Caco-2 (cell line): ENCODE measurements at regions not wholly inside any gene's neighbourhood (a gene's known extent, or its start where the extent isn't known, plus 50 kb on each side); places are given as distances from the start of the nearest gene placed in this dataset.
A peak's percentile ranks its signal among the peaks of the same experiment; 100 is the strongest.

Experiments
- BruUV-seq: library from RNA; stranded (reverse); fragments of 400-500 nt; replicated peaks from 2 replicates; lab custom pipeline; 2021; lab: Mats Ljungman, UMichigan
- CTCF ChIA-PET: fragments of 300-600 bp; sonication (Branson Sonifier 250); formaldehyde crosslinking; loops from one replicate; lab custom pipeline; 2022; ENCODE audit warnings: antibody characterized with exemption; lab: Charles Lee
- POLR2A ChIA-PET: fragments of 300-600 bp; sonication (Branson Sonifier 250); formaldehyde crosslinking; loops from one replicate; lab custom pipeline; 2022; ENCODE audit warnings: antibody characterized with exemption; lab: Charles Lee
- DNase-seq, 2 experiments: peaks; one replicate each; pipeline versions ENCODE4 v3.0.0 to v3.0.0-alpha.2; 2020 to 2022
- H3K27me3 ChIP-seq: replicated peaks from 2 replicates; pipeline ENCODE4 v1.6.0; 2011; ENCODE audit warnings: low read length; ENCODE audit not compliant: control insufficient read depth, insufficient read depth
- H3K36me3 ChIP-seq: 2 replicates; pipeline ENCODE4 v1.5.1; 2011; ENCODE audit warnings: low read length; ENCODE audit not compliant: control insufficient read depth, insufficient read depth
- H3K4me1 ChIP-seq: fragments of 250-450 bp; sonication (Bioruptor Pico); 2 replicates; pipeline ENCODE4 v1.5.1; 2020; ENCODE audit warnings: mild to moderate bottlenecking
- H3K4me3 ChIP-seq: 2 replicates; pipeline ENCODE4 v1.5.1; 2011; ENCODE audit warnings: low read depth, mild to moderate bottlenecking, control low read depth, low read length
- H3K9me3 ChIP-seq: fragments of 250-450 bp; sonication (Bioruptor Pico); 2 replicates; pipeline ENCODE4 v1.5.1; 2020; ENCODE audit warnings: mild to moderate bottlenecking, moderate library complexity
- H3K27ac Mint-ChIP-seq: one replicate; pipeline ENCODE4 v1.8.0; 2022; ENCODE audit warnings: mixed read lengths; ENCODE audit not compliant: unreplicated experiment
- H3K27me3 Mint-ChIP-seq: one replicate; pipeline ENCODE4 v1.8.0; 2022; ENCODE audit warnings: mixed read lengths; ENCODE audit not compliant: insufficient read depth, unreplicated experiment
- H3K36me3 Mint-ChIP-seq: one replicate; pipeline ENCODE4 v1.8.0; 2022; ENCODE audit warnings: mild to moderate bottlenecking, mixed read lengths; ENCODE audit not compliant: insufficient read depth, unreplicated experiment
- H3K4me1 Mint-ChIP-seq: one replicate; pipeline ENCODE4 v1.8.0; 2022; ENCODE audit warnings: low read depth, mixed read lengths; ENCODE audit not compliant: unreplicated experiment
- H3K4me3 Mint-ChIP-seq: one replicate; pipeline ENCODE4 v1.8.0; 2022; ENCODE audit warnings: mild to moderate bottlenecking, moderate library complexity, mixed read lengths; ENCODE audit not compliant: unreplicated experiment
- H3K9me3 Mint-ChIP-seq: one replicate; pipeline ENCODE4 v1.8.0; 2022; ENCODE audit warnings: mixed read lengths; ENCODE audit not compliant: unreplicated experiment
- CTCF ChIP-seq, 2 experiments: fragments of 200-600 bp in 1 of 2; IDR thresholded peaks; 1 replicate in 1 of 2; 2 replicates in 1 of 2; pipeline versions ENCODE4 v1.5.1 to v1.8.0; 2011 to 2022; ENCODE audit warnings: antibody characterized with exemption in 1 of 2, control low read depth in 1 of 2, inconsistent platforms in 1 of 2, low read depth in 1 of 2, low read length in 1 of 2, mild to moderate bottlenecking in 1 of 2, moderate library complexity in 1 of 2; ENCODE audit not compliant: insufficient read depth in 1 of 2, severe bottlenecking in 1 of 2, unreplicated experiment in 1 of 2
- intact Hi-C: fragments of 100-400 bp; cut with micrococcal nuclease; formaldehyde crosslinking; loops from one replicate; pipeline ENCODE4 v1.10.0; 2022; ENCODE audit not compliant: unreplicated experiment

GRCh38 chr1:234928642-234929041, 200.0 kb downstream of the TOMM20 start:
- Histone ChIP-seq H3K27me3 (no peaks in the 10 kb centered on the region), H3K9me3 (no peaks in the 10 kb centered on the region), H3K36me3 (no peaks in the 10 kb centered on the region), H3K4me1 (peaks cover 32% of the 10 kb centered on the region), H3K4me3 (no peak overlapping the region)
- intact Hi-C loops, result no loop called here
- Mint-ChIP-seq H3K27ac (peak overlapping the region; percentile 81), H3K27me3 (no peaks in the 10 kb centered on the region), H3K9me3 (peaks cover 8% of the 10 kb centered on the region), H3K4me1 (peaks cover 36% of the 10 kb centered on the region), H3K36me3 (peaks cover 4% of the 10 kb centered on the region), H3K4me3 (no peak overlapping the region)
- CTCF ChIA-PET, result no interaction called here
- POLR2A ChIA-PET, result no interaction called here
- no peak for TF ChIP-seq CTCF (IDR thresholded peaks at IDR 0.05; ENCODE audit: insufficient read depth in 1 of 2, low read depth in 1 of 2, low read length in 1 of 2, severe bottlenecking in 1 of 2, unreplicated experiment in 1 of 2)
- no TSS peak for BruUV-seq
- DNase-seq, result no peak

- H3K36me3 ChIP-seq, result no peaks in the 10 kb centered on the region
- H3K27ac Mint-ChIP-seq, result peak overlapping the region; percentile 81
Observed at GRCh38 chr1:234927971-234928640, 200.5 kb downstream of the TOMM20 start.

GRCh38 chr1:234927312-234927970, 201.2 kb downstream of the TOMM20 start:
- TF ChIP-seq CTCF (IDR thresholded peaks at IDR 0.05; ENCODE audit: insufficient read depth in 1 of 2, low read depth in 1 of 2, low read length in 1 of 2, severe bottlenecking in 1 of 2, unreplicated experiment in 1 of 2), result no peak
- BruUV-seq, result no TSS peak
- DNase-seq, result no peak
- Mint-ChIP-seq H3K27me3 (no peaks in the 10 kb centered on the region), H3K27ac (peak overlapping the region; percentile 81), H3K9me3 (peaks cover 10% of the 10 kb centered on the region), H3K36me3 (peaks cover 4% of the 10 kb centered on the region), H3K4me1 (peaks cover 36% of the 10 kb centered on the region), H3K4me3 (no peak overlapping the region)
- Histone ChIP-seq H3K4me1 (peaks cover 32% of the 10 kb centered on the region), H3K36me3 (no peaks in the 10 kb centered on the region), H3K27me3 (no peaks in the 10 kb centered on the region), H3K4me3 (no peak overlapping the region), H3K9me3 (no peaks in the 10 kb centered on the region)
- intact Hi-C loops, result loop anchor here (2.0 kb wide), 1 partner anchor 35 kb away; no protein-coding TSS in a partner anchor
- POLR2A ChIA-PET, result no interaction called here
- CTCF ChIA-PET, result no interaction called here

More at GRCh38 chr1:234927971-234928640, 200.5 kb downstream of the TOMM20 start:
- H3K9me3 Mint-ChIP-seq, result peaks cover 10% of the 10 kb centered on the region
- CTCF ChIA-PET, result no interaction called here
- POLR2A ChIA-PET, result no interaction called here
- no peaks in the 10 kb centered on the region for H3K27me3 Mint-ChIP-seq
- intact Hi-C loops, result loop anchor here (2.0 kb wide), 1 partner anchor 35 kb away; no protein-coding TSS in a partner anchor
- peaks cover 36% of the 10 kb centered on the region for H3K4me1 Mint-ChIP-seq
- no peak for TF ChIP-seq CTCF (IDR thresholded peaks at IDR 0.05; ENCODE audit: insufficient read depth in 1 of 2, low read depth in 1 of 2, low read length in 1 of 2, severe bottlenecking in 1 of 2, unreplicated experiment in 1 of 2)
- Histone ChIP-seq H3K4me3 (no peak overlapping the region), H3K27me3 (no peaks in the 10 kb centered on the region), H3K9me3 (no peaks in the 10 kb centered on the region), H3K4me1 (peaks cover 32% of the 10 kb centered on the region)
- DNase-seq, result no peak
- H3K4me3 Mint-ChIP-seq, result no peak overlapping the region
- no TSS peak for BruUV-seq
- peaks cover 4% of the 10 kb centered on the region for H3K36me3 Mint-ChIP-seq
